Peyer's patch (tissue), 4 donors: ENCODE measurements at regions not wholly inside any gene's neighbourhood (a gene's known extent, or its start where the extent isn't known, plus 50 kb on each side); places are given as distances from the start of the nearest gene placed in this dataset.

ENCODE experiments used
- DNase-seq, 3 donors: peaks; one replicate each; pipeline ENCODE4 v3.0.0-alpha.2; 2017 to 2019
- H3K27ac ChIP-seq, 4 donors: fragments of 200-600 bp; sonication (generic); one replicate each; pipeline ENCODE4 v1.5.1; 2016 to 2019
- H3K27me3 ChIP-seq, 2 donors: fragments of 200-600 bp; sonication (generic); one replicate each; pipeline ENCODE4 v1.5.1; 2019
- H3K36me3 ChIP-seq, 3 donors: fragments of 200-600 bp; sonication (generic); one replicate each; pipeline ENCODE4 v1.5.1; 2016 to 2019
- H3K4me1 ChIP-seq, 4 donors: fragments of 200-600 bp; sonication (generic); one replicate each; pipeline ENCODE4 v1.5.1; 2016 to 2019
- H3K4me3 ChIP-seq, 4 donors: fragments of 200-600 bp; sonication (generic); 1 replicate in 3 of 4; 2 replicates in 1 of 4; pipeline ENCODE4 v1.5.1; 2016 to 2019; ENCODE audit warnings: mild to moderate bottlenecking in 1 of 4
- H3K9me3 ChIP-seq, 4 donors: fragments of 200-600 bp; sonication (generic); one replicate each; pipeline ENCODE4 v1.5.1; 2016 to 2019; ENCODE audit warnings: mild to moderate bottlenecking in 1 of 4
- POLR2A ChIP-seq, 2 donors: fragments of 450-650 bp; IDR thresholded peaks; one replicate each; pipeline ENCODE4 v1.5.1; 2017; ENCODE audit warnings: antibody characterized with exemption in 2 of 2, mild to moderate bottlenecking in 2 of 2, moderate library complexity in 2 of 2
- TF ChIP-seq, protein P1 (sequence below), 6 experiments: fragments of 450-650 bp in 4 of 6; fragments of 200-600 bp in 2 of 6; sonication (generic) in 1 of 6; IDR thresholded peaks; one replicate each; pipeline ENCODE4 v1.5.1; 2017 to 2019; ENCODE audit warnings: antibody characterized with exemption in 6 of 6, mild to moderate bottlenecking in 3 of 6, moderate library complexity in 1 of 6

GRCh38 chr11:130629039-130629438 lies 180.6 kb downstream of the ADAMTS15 start:
- no peak overlapping the region for H3K27ac ChIP-seq
- TF ChIP-seq, protein P1, sequence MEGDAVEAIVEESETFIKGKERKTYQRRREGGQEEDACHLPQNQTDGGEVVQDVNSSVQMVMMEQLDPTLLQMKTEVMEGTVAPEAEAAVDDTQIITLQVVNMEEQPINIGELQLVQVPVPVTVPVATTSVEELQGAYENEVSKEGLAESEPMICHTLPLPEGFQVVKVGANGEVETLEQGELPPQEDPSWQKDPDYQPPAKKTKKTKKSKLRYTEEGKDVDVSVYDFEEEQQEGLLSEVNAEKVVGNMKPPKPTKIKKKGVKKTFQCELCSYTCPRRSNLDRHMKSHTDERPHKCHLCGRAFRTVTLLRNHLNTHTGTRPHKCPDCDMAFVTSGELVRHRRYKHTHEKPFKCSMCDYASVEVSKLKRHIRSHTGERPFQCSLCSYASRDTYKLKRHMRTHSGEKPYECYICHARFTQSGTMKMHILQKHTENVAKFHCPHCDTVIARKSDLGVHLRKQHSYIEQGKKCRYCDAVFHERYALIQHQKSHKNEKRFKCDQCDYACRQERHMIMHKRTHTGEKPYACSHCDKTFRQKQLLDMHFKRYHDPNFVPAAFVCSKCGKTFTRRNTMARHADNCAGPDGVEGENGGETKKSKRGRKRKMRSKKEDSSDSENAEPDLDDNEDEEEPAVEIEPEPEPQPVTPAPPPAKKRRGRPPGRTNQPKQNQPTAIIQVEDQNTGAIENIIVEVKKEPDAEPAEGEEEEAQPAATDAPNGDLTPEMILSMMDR (IDR thresholded peaks at IDR 0.05), result no peak
- no peak for TF ChIP-seq POLR2A (IDR thresholded peaks at IDR 0.05)
- H3K27me3 ChIP-seq, result no peaks in the 10 kb centered on the region
- no peaks in the 10 kb centered on the region for H3K9me3 ChIP-seq
- no peaks in the 10 kb centered on the region for H3K36me3 ChIP-seq
- H3K4me3 ChIP-seq, result no peak overlapping the region
- no peak for DNase-seq
- H3K4me1 ChIP-seq, result no peaks in the 10 kb centered on the region

- Histone ChIP-seq H3K36me3 (no peaks in the 10 kb centered on the region), H3K9me3 (no peaks in the 10 kb centered on the region), H3K4me1 (no peaks in the 10 kb centered on the region), H3K27ac (no peak overlapping the region), H3K27me3 (no peaks in the 10 kb centered on the region), H3K4me3 (no peak overlapping the region)
- no peak for DNase-seq
- TF ChIP-seq POLR2A (IDR thresholded peaks at IDR 0.05), result no peak
- TF ChIP-seq, protein P1 (IDR thresholded peaks at IDR 0.05), result no peak
Observed at GRCh38 chr11:130631119-130631518, 182.7 kb downstream of the ADAMTS15 start.

- H3K27me3 ChIP-seq, result no peaks in the 10 kb centered on the region
- H3K4me1 ChIP-seq, result no peaks in the 10 kb centered on the region
- no peaks in the 10 kb centered on the region for H3K36me3 ChIP-seq
- no peak overlapping the region for H3K27ac ChIP-seq
- no peaks in the 10 kb centered on the region for H3K9me3 ChIP-seq
- no peak for DNase-seq
- no peak overlapping the region for H3K4me3 ChIP-seq
- TF ChIP-seq POLR2A (IDR thresholded peaks at IDR 0.05), result no peak
- TF ChIP-seq, protein P1 (IDR thresholded peaks at IDR 0.05), result no peak
Observed at GRCh38 chr11:130633466-130633865, 185.0 kb downstream of the ADAMTS15 start.

GRCh38 chr11:130634186-130634585 lies 185.7 kb downstream of the ADAMTS15 start:
- Histone ChIP-seq H3K4me3 (no peak overlapping the region), H3K27ac (no peak overlapping the region), H3K4me1 (no peaks in the 10 kb centered on the region), H3K36me3 (no peaks in the 10 kb centered on the region), H3K27me3 (no peaks in the 10 kb centered on the region), H3K9me3 (no peaks in the 10 kb centered on the region)
- TF ChIP-seq, protein P1 (IDR thresholded peaks at IDR 0.05), result no peak
- TF ChIP-seq POLR2A (IDR thresholded peaks at IDR 0.05), result no peak
- no peak for DNase-seq

- no peaks in the 10 kb centered on the region for H3K36me3 ChIP-seq
- no peaks in the 10 kb centered on the region for H3K27me3 ChIP-seq
- no peak overlapping the region for H3K4me3 ChIP-seq
- no peaks in the 10 kb centered on the region for H3K4me1 ChIP-seq
- no peaks in the 10 kb centered on the region for H3K9me3 ChIP-seq
- H3K27ac ChIP-seq, result no peak overlapping the region
- TF ChIP-seq POLR2A (IDR thresholded peaks at IDR 0.05), result no peak
- TF ChIP-seq, protein P1 (IDR thresholded peaks at IDR 0.05), result no peak
- no peak for DNase-seq
Observed at GRCh38 chr11:130634961-130635473, 186.6 kb downstream of the ADAMTS15 start.
